Heart right ventricle (tissue), 16 donors: ENCODE measurements at regions not wholly inside any gene's neighbourhood (a gene's known extent, or its start where the extent isn't known, plus 50 kb on each side); places are given as distances from the start of the nearest gene placed in this dataset.

Source experiments
- ATAC-seq, 8 donors: fragments of 200-7000 bp; cut with Tn5 transposase; one replicate each; pipeline ENCODE4 v1.9.1; 2020; ENCODE audit warnings: mild to moderate bottlenecking in 8 of 8, moderate library complexity in 8 of 8, moderate number of reproducible peaks in 1 of 8
- DNase-seq, 2 donors: peaks; one replicate each; pipeline ENCODE4 v3.0.0-alpha.2; 2020
- H3K27ac ChIP-seq, 10 donors: fragments of 200-600 bp; sonication (generic) in 2 of 10; one replicate each; pipeline versions ENCODE4 v1.5.0 to v1.8.0; 2020 to 2022; ENCODE audit warnings: mild to moderate bottlenecking in 3 of 10
- H3K27me3 ChIP-seq, 7 donors: fragments of 200-600 bp; one replicate each; pipeline ENCODE4 v1.8.0; 2021 to 2022; ENCODE audit warnings: mild to moderate bottlenecking in 2 of 7
- H3K36me3 ChIP-seq, 9 donors: fragments of 200-600 bp; sonication (generic) in 1 of 9; one replicate each; pipeline versions ENCODE4 v1.5.0 to v1.8.0; 2020 to 2022; ENCODE audit warnings: mild to moderate bottlenecking in 2 of 9
- H3K4me1 ChIP-seq, 9 donors: fragments of 200-600 bp; sonication (generic) in 1 of 9; one replicate each; pipeline versions ENCODE4 v1.5.0 to v1.8.0; 2020 to 2022; ENCODE audit warnings: mild to moderate bottlenecking in 4 of 9
- H3K4me3 ChIP-seq, 10 donors: fragments of 200-600 bp; sonication (generic) in 2 of 10; one replicate each; pipeline versions ENCODE4 v1.5.0 to v1.8.0; 2020 to 2022; ENCODE audit warnings: mild to moderate bottlenecking in 7 of 10, moderate library complexity in 2 of 10
- H3K9me3 ChIP-seq, 11 donors: fragments of 200-600 bp in 10 of 11; sonication (generic) in 2 of 11; one replicate each; pipeline versions ENCODE4 v1.5.0 to v1.8.0; 2013 to 2022; ENCODE audit warnings: mild to moderate bottlenecking in 2 of 11, control low read depth in 1 of 11, moderate library complexity in 1 of 11
- CTCF ChIP-seq, 9 donors: fragments of 200-600 bp; sonication (generic) in 2 of 9; IDR thresholded peaks; one replicate each; pipeline versions ENCODE4 v1.5.0 to v1.8.0; 2021 to 2022; ENCODE audit warnings: antibody characterized with exemption in 9 of 9, mild to moderate bottlenecking in 5 of 9, moderate library complexity in 1 of 9
- WGBS, 2 donors: extraction: QIAGEN DNeasy Blood & Tissue Kit; methylation state at CpG; one replicate each; pipeline ENCODE4 v1.1.7; 2013; ENCODE audit warnings: inconsistent platforms in 1 of 2; 5-methylcytosine and 5-hydroxymethylcytosine counted together
- intact Hi-C, 10 donors: fragments of 100-400 bp; cut with DNase I; formaldehyde crosslinking; loops; one replicate each; pipeline versions ENCODE4 v1.11.1 to v1.14.2; 2022
- donor health status: Arrhythmogenic right ventricular cardiomyopathy.
- donor health status: ischemic (EF 13 %, LVEDD 7.1; RV severe dilation, severe dysfunction).
- donor health status: healthy with polysubstance abuse.
- donor health status: DM: no; HTN: yes; CAD: no.
- donor health status: DM: no; HTN: no; CAD: no.
- donor health status: ischemic (EF 25% LVEDD 6.9; RV normal size, moderate dysfunction).
- donor health status: ischemic (EF 25% LVEDD 5.7; RV mildly dilated, moderate dysfunction).
- donor health status: healthy.
- donor health status: DM: yes; HTN: yes; CAD: no.
- donor health status: Ischemic cardiomyopathy.
- donor health status: ischemic (EF 35%, LVEDD 5.7; RV mildly dilated, moderate dysfunction).
- donor health status: nonischemic (EF 11% LVEDD 7.7; RV severe dilation, severe dysfunction).
- donor health status: DM: yes; HTN: yes; CAD: no.
- donor health status: PGD.
- donor health status: ischemic (EF 29% LVEDD 5.4; RV normal size, mild dysfunction).
- donor health status: nonischemic (EF 23%, LVEDD 6.1; RV moderate dilation, normal function).

- H3K27ac ChIP-seq: no peak overlapping the region
- intact Hi-C loops: no loop called here
- H3K36me3 ChIP-seq: no peaks in the 10 kb centered on the region
- H3K4me1 ChIP-seq: no peaks in the 10 kb centered on the region
- no peak overlapping the region for H3K4me3 ChIP-seq
- H3K9me3 ChIP-seq: peaks cover 0 to 15% (median 6%) of the 10 kb centered on the region in 11 donors
- TF ChIP-seq CTCF (IDR thresholded peaks at IDR 0.05): no peak
- ATAC-seq (no peak), DNase-seq (no peak)
- 44 to 59% methylated on average over 1 of the region's 1 CpG for WGBS, 2 donors
- no peaks in the 10 kb centered on the region for H3K27me3 ChIP-seq
Measured at GRCh38 chr12:14290951-14291350, 74.5 kb upstream of the ATF7IP start.

- no peaks in the 10 kb centered on the region for H3K36me3 ChIP-seq
- DNase-seq: no peak
- TF ChIP-seq CTCF (IDR thresholded peaks at IDR 0.05): no peak
- H3K27me3 ChIP-seq: no peaks in the 10 kb centered on the region
- ATAC-seq: no peak
- peaks cover 0 to 41% (median 5%) of the 10 kb centered on the region in 11 donors for H3K9me3 ChIP-seq
- H3K27ac ChIP-seq: no peak overlapping the region
- intact Hi-C loops: no loop called here
- H3K4me3 ChIP-seq: no peak overlapping the region
- peaks cover 0 to 3% (median 0%) of the 10 kb centered on the region in 9 donors for H3K4me1 ChIP-seq
Measured at GRCh38 chr12:14303661-14304155, 61.8 kb upstream of the ATF7IP start.

- WGBS, 2 donors: 90% methylated on average over 3 of the region's 3 CpGs
- peaks cover 0 to 22% (median 0%) of the 10 kb centered on the region in 11 donors for H3K9me3 ChIP-seq
- no peak overlapping the region for H3K27ac ChIP-seq
- H3K36me3 ChIP-seq: no peaks in the 10 kb centered on the region
- intact Hi-C loops: no loop called here
- ATAC-seq (no peak), DNase-seq (no peak)
- TF ChIP-seq CTCF (IDR thresholded peaks at IDR 0.05): no peak
- H3K4me1 ChIP-seq: peaks cover 0 to 3% (median 0%) of the 10 kb centered on the region in 9 donors
- no peak overlapping the region for H3K4me3 ChIP-seq
- no peaks in the 10 kb centered on the region for H3K27me3 ChIP-seq
Measured at GRCh38 chr12:14307004-14307403, 58.5 kb upstream of the ATF7IP start.

GRCh38 chr12:14308516-14308915 lies 57.0 kb upstream of the ATF7IP start:
- intact Hi-C loops: no loop called here

More at GRCh38 chr12:14308516-14308915, 57.0 kb upstream of the ATF7IP start:
- WGBS, 2 donors: 94 to 95% methylated on average over 4 of the region's 4 CpGs
- Histone ChIP-seq H3K27me3 (no peaks in the 10 kb centered on the region), H3K9me3 (peaks cover 0 to 15% (median 0%) of the 10 kb centered on the region in 11 donors), H3K4me1 (peaks cover 0 to 1% (median 0%) of the 10 kb centered on the region in 9 donors), H3K4me3 (no peak overlapping the region), H3K36me3 (no peaks in the 10 kb centered on the region), H3K27ac (no peak overlapping the region)
- TF ChIP-seq CTCF (IDR thresholded peaks at IDR 0.05): no peak
- no peak for ATAC-seq
- no peak for DNase-seq
